Suppressor macrophage treated with lipopolysaccharide for 1 hour (primary cell): ENCODE measurements at regions not wholly inside any gene's neighbourhood (a gene's known extent, or its start where the extent isn't known, plus 50 kb on each side); places are given as distances from the start of the nearest gene placed in this dataset.
"Not testable (repeated sequence)": the region's sequence is repeated elsewhere in the genome, so short reads cannot be mapped to it uniquely, and the experiment has no call there.

Source experiments
- DNase-seq, 3 donors: peaks; one replicate each; pipeline ENCODE4 v3.0.0-alpha.2; 2020 to 2022

DNA sequence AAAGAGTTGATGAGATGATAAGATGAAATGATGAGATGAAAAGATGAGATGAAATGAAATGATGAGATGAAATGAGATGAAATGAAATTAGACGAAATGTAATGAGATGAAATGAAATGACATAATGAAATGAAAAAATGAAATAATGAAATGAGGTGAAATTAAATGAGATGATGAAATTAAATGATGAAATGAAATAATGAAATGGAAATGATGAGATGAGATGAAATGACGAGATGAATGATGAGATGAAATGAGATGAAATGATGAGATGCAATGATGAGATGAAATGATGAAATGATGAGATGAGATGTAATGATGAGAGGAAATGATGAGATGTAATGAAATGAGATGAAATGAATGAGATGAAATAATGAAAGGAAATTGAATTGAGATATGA lies 339.3 kb upstream of the PLGLB1 start:
- DNase-seq: not testable (repeated sequence)

DNA sequence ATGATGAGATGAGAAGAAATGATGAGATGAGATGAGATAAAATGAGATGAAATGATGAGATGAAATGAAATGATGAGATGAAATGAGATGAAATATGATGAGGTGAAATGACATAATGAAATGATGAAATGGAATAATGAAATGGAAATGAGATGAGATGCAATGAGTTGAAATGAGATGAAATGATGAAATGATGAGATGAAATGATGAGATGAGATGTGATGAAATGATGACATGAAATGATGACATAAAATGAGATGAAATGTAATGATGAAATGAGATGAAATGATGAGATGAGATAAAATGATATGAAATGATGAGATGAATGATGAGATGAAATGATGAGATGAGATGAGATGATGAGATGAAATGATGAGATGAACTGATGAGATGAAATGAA lies 340.2 kb upstream of the PLGLB1 start:
- DNase-seq: not testable (repeated sequence)

GRCh38 chr2:87364379-87364778 lies 342.7 kb upstream of the PLGLB1 start:
- DNase-seq: not testable (repeated sequence)

DNA sequence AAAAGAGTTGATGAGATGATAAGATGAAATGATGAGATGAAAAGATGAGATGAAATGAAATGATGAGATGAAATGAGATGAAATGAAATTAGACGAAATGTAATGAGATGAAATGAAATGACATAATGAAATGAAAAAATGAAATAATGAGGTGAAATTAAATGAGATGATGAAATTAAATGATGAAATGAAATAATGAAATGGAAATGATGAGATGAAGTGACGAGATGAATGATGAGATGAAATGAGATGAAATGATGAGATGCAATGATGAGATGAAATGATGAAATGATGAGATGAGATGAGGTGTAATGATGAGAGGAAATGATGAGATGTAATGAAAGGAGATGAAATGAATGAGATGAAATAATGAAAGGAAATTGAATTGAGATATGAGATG lies 343.4 kb upstream of the PLGLB1 start:
- DNase-seq: not testable (repeated sequence)

- DNase-seq: not testable (repeated sequence)
Observed at GRCh38 chr2:87386063-87386560, 361.8 kb upstream of the PLGLB2 start.

- not testable (repeated sequence) for DNase-seq
Observed at GRCh38 chr2:87395784-87396183, 352.1 kb upstream of the PLGLB2 start.

DNA sequence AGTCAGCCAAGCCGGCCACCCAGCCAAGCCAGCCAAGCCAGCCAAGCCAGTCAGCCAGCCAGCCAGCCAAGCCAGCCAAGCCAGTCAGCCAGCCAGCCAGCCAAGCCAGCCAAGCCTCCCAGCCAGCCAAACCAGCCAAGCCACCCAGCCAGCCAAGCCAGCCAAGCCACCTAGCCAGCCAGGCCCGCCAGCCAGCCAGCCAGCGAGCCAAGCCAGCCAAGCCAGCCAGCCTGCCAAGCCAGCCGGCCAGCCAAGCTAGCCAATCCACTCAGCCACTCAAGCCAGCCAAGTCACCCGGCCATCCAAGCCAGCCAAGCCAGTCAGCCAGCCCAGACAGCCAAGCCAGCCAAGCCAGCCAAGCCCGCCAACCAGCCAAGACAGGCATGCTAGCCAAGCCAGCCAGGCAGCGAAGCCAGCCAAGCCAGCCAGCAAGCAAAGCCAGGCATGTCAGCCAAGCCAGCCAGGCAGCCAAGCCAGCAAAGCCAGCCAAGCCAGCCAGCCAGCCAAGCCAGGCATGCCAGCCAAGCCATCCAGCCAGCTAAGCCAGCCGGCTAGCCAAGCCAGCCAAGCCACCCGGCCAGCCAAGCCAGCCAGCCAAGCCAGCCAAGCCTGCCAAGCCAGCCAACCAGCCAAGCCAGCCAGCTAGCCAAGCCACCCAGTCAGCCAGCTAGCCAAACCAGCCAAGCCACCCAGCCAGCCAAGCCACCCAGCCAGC lies 351.2 kb upstream of the PLGLB2 start:
- DNase-seq: not testable (repeated sequence)

- DNase-seq: not testable (repeated sequence)
Observed at GRCh38 chr2:87397276-87398065, 350.4 kb upstream of the PLGLB2 start.

GRCh38 chr2:87398567-87399305 lies 349.2 kb upstream of the PLGLB2 start:
- not testable (repeated sequence) for DNase-seq

- no peak for DNase-seq
Observed at GRCh38 chr2:87401726-87402345, 346.1 kb upstream of the PLGLB2 start.

- no peak for DNase-seq
Observed at GRCh38 chr2:87403893-87404175, 344.1 kb upstream of the PLGLB2 start.

GRCh38 chr2:87404411-87405255 lies 343.3 kb upstream of the PLGLB2 start:
- DNase-seq: not testable (repeated sequence)

- DNase-seq: not testable (repeated sequence)
Observed at GRCh38 chr2:87405531-87406216, 342.2 kb upstream of the PLGLB2 start.

- DNase-seq: not testable (repeated sequence)
Observed at GRCh38 chr2:87406406-87407175, 341.3 kb upstream of the PLGLB2 start.

DNA sequence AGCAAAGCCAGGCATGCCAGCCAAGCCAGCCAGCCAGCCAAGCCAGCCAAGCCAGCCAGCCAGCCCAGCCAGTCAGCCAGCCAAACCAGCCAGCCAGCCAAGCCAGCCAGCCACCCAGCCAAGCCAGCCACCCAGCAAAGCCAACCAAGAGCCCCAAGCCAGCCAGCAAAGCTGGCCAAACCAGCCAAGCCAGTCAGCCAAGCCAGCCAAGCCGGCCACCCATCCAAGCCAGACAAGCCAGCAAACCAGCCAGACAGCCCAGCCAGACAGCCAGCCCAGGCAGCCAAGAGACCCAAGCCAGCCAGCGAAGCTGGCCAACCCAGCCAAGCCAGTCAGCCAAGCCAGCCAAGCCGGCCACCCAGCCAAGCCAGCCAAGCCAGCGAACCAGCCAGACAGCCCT lies 338.3 kb upstream of the PLGLB2 start:
- DNase-seq: not testable (repeated sequence)

- not testable (repeated sequence) for DNase-seq
Observed at GRCh38 chr2:87410371-87410770, 337.5 kb upstream of the PLGLB2 start.

DNA sequence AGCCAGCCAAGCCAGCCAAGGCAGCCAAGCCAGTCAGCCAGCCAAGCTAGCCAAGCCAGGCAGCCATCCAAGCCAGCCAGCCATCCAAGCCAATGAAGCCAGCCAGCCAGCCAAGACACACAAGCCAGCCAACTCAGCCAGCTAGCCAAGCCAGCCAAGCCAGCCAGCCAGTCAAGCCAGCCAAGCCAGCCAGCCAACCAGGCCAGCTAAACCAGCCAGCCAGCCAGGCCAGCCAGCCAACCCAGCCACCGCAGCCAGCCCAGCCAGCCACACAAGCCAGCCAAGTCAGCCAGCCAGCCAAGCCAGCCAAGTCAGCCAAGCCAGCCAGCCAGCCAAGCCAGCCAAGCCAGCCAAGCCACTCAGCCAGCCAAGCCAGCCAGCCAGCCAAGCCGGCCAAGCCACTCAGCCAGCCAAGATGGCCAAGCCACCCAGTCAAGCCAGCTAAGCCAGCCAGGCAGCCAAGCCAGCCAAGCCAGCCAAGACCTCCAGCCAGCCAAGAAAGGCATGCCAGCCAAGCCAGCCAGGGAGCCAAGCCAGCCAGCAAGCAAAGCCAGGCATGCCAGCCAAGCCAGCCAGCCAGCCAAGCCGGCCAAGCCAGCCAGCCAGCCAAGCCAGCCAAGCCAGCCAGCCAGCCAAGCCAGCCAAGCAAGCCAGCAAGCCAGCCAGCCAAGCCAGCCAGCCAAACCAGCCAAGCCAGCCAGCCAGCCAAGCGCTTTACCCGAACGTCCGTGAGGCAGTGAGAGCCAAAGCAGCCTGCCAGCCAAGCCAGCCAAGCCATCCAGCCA lies 335.7 kb upstream of the PLGLB2 start:
- DNase-seq: not testable (repeated sequence)

- DNase-seq: not testable (repeated sequence)
Observed at GRCh38 chr2:87414331-87414730, 333.6 kb upstream of the PLGLB2 start.

DNA sequence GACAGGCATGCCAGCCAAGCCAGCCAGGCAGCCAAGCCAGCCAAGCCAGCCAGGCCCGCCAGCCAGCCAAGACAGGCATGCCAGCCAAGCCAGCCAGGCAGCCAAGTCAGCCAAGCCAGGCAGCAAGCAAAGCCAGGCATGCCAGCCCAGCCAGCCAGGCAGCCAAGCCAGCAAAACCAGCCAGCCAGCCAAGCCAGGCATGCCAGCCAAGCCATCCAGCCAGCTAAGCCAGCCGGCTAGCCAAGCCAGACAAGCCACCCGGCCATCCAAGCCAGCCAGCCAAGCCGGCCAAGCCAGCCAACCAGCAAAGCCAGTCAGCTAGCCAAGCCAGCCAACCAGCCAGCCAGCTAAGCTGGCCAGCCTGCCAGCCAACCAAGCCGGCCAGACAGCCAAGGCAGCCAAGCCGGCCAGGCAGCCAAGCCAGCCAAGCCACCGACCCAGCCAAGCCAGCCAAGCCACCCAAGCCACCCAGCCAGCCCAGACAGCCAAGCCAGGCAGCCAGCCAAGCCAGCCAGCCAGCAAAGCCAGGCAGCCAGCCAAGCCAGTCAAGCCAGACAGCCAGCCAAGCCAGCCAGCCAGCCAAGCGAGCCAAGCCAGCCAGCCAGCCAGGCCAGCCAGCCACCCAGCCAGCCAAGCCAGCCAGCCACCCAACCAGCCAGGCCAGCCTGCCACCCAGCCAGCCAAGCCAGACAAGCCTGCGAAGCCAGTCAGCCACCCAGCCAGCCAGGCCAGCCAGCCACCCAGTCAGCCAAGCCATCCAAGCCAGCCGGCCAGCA lies 332.9 kb upstream of the PLGLB2 start:
- DNase-seq: not testable (repeated sequence)
